Ovary (tissue), 7 donors: ENCODE measurements at regions not wholly inside any gene's neighbourhood (a gene's known extent, or its start where the extent isn't known, plus 50 kb on each side); places are given as distances from the start of the nearest gene placed in this dataset.
"Not testable (repeated sequence)": the region's sequence is repeated elsewhere in the genome, so short reads cannot be mapped to it uniquely, and the experiment has no call there.

Source experiments
- DNase-seq, 5 donors: peaks; one replicate each; pipeline ENCODE4 v3.0.0-alpha.2; 2019 to 2020
- H3K27ac ChIP-seq, 2 donors: fragments of 200-600 bp; one replicate each; pipeline versions ENCODE4 v1.5.1 to v1.8.0; 2019 to 2022
- H3K27me3 ChIP-seq: fragments of 200-600 bp; one replicate; pipeline ENCODE4 v1.8.0; 2022
- H3K36me3 ChIP-seq: fragments of 200-600 bp; sonication (generic); one replicate; pipeline ENCODE4 v1.5.1; 2019
- H3K4me1 ChIP-seq: one replicate; pipeline ENCODE4 v1.8.1; 2013; ENCODE audit warnings: mild to moderate bottlenecking, moderate library complexity; ENCODE audit not compliant: insufficient read depth
- H3K4me3 ChIP-seq: fragments of 200-600 bp; sonication (generic); one replicate; pipeline ENCODE4 v1.5.1; 2017
- H3K9me3 ChIP-seq, 2 donors: fragments of 200-600 bp in 1 of 2; sonication (generic) in 1 of 2; one replicate each; pipeline versions ENCODE4 v1.5.1 to v1.8.1; 2013 to 2019; ENCODE audit warnings: mild to moderate bottlenecking in 1 of 2, moderate library complexity in 1 of 2
- WGBS, 3 donors: extraction: QIAGEN DNeasy Blood & Tissue Kit in 1 of 3; methylation state at CpG; one replicate each; pipeline versions ENCODE4 v1.1.5 to v1.1.7; 2013 to 2017; 5-methylcytosine and 5-hydroxymethylcytosine counted together
- intact Hi-C, 4 donors: fragments of 100-400 bp; cut with DNase I; formaldehyde crosslinking; loops; one replicate each; pipeline versions ENCODE4 v1.11.0 to v1.15.1; 2022 to 2023
- donor health status: DM: no; HTN: no; CAD: no; lungs with moderate emphysema.
- donor health status: DM: no; HTN: no; CAD: no.
- donor health status: Bipolar disorder and iron deficiency.
- donor health status: DM: no; HTN: no; CAD: no.
- donor health status: DM: yes; HTN: yes; CAD: no.

DNA sequence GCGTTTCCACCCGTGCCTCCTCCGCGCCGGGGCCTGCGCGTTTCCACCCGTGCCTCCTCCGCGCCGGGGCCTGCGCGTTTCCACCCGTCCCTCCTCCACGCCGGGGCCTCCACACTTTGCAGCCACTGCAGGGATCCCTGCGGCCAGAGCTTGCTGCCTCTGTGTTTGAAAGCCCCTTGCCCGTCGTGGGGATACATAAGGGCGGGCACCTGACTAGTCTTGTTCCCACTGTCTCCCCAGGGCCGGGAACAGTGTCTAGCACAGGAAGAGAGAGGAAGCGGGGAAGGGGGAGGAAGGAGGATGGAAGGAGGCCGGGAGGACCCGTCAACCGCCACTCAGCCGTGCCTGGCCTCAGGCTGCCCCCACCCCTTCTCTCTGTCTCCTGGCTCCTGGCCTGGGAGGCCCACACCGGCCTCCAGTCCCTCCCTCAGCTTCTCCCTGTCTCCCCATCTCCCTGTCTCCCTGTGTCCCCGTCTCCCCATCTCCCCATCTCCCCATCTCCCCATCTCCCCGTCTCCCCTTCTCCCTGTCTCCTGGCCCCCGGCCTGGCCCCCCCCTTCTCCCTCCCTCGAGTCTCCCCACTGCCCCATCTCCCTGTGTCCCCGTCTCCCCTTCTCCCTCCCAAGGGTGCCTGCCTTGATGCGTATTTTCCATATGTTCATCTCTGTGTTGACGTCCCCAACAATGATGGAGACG, 155.6 kb upstream of the ZNF469 start:
- H3K4me3 ChIP-seq, H3K27me3 ChIP-seq, H3K9me3 ChIP-seq, intact Hi-C loops, H3K36me3 ChIP-seq: not testable (repeated sequence)
- Histone ChIP-seq H3K27ac (peak overlapping the region in 1 of 2 donors; percentile 71), H3K4me1 (peaks cover 22% of the 10 kb centered on the region)
- WGBS, 3 donors = 58 to 77% (median 60%) methylated on average over 22 to 35 of the region's 35 CpGs
- DNase-seq = peak in 2 of 5 donors; percentile 37 to 40

DNA sequence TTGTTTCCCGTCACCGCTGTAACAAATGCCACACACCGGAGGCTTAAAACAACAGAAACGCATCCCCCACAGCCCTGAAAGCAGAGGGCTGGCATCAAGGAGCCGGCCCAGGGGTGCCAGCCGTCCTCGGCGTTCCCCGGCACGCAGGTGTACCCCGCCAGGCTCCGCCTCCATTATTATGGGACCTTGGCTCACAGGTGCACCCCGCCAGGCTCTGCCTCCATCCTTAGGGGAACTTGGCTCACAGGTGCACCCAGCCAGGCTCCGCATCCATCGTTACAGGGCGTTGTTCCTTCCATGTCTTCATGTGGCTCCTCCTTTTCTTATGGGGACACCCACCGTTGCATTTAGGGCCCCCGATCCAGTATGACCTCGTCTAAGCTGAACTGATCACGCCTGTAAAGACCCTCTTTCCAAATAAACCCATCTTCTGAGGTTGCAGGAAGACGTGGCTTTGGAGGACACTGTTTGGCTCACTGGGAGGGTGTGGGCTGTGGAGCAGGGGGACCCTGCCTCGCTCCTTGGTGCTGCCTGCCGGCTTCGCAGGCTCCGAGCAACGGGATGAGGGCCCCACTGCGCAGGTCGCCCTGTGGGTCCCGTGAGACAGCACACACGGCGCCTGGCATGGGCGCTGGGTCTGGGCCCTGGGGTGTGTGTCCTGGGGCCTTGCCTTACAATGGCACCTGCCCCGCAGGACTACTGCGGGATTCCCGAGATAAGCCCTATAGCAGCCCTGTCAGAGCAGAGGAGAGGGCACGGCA, 154.9 kb upstream of the ZNF469 start:
- H3K36me3 ChIP-seq, intact Hi-C loops, H3K27me3 ChIP-seq, H3K9me3 ChIP-seq, H3K4me3 ChIP-seq: not testable (repeated sequence)
- WGBS, 3 donors = 64 to 73% (median 65%) methylated on average over 34 to 36 of the region's 36 CpGs
- Histone ChIP-seq H3K4me1 (peaks cover 26% of the 10 kb centered on the region), H3K27ac (peak overlapping the region in 1 of 2 donors; percentile 71)
- DNase-seq = peak in 3 of 5 donors; percentile 43 to 49 (median 46)

DNA sequence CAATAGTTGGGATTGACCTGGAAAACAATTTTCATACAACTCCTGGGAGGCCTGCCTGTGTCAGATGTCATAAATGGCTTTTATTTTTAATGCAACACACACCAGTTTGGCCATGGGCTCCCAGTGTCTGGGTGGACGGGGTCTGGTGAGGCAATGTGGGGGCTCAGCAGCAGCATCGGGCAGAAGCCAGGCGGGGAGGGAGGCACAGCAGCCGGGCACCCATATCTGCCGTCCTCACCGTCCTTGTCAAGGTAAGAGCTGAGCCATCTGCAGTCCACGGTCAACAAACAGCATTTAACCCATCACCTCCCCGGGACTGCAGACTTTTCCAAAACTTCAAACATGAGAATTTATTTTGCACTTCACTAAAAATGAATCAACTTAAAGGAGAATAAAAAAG, 154.0 kb upstream of the ZNF469 start:
- intact Hi-C loops, H3K4me3 ChIP-seq, H3K27me3 ChIP-seq, H3K36me3 ChIP-seq, H3K9me3 ChIP-seq: not testable (repeated sequence)
- Histone ChIP-seq H3K27ac (peak overlapping the region in 1 of 2 donors; percentile 71), H3K4me1 (peaks cover 26% of the 10 kb centered on the region)
- WGBS, 3 donors = 13 to 24% (median 23%) methylated on average over 8 of the region's 8 CpGs
- DNase-seq = peak in 3 of 5 donors; percentile 35 to 45 (median 41)

DNA sequence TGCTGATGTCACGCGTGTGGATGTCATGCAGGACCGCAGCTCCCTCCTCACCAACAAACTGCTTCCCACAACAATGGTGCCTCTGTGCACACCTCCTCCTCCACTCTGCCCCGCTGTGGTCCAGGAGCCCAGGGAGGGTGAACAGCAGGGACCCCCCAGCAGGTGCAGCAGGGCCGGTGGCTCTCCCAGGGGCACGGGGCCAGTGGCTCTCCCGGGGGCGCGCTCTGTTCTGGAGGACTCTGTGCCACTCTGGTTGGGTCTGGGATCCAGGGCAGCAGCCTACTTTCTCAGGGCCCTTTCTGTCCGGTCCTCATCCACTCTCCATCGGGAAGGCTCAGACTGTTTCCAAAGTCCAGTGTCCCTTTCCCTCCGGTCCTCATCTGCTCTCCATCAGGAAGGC, 153.0 kb upstream of the ZNF469 start:
- WGBS, 3 donors = 85 to 90% (median 85%) methylated on average over 12 of the region's 12 CpGs
- intact Hi-C loops, H3K9me3 ChIP-seq, H3K4me3 ChIP-seq, H3K27me3 ChIP-seq, H3K36me3 ChIP-seq: not testable (repeated sequence)
- peaks cover 28% of the 10 kb centered on the region for H3K4me1 ChIP-seq
- peak overlapping the region in 1 of 2 donors; percentile 92 for H3K27ac ChIP-seq
- DNase-seq = peak in 2 of 5 donors; percentile 40 to 42

DNA sequence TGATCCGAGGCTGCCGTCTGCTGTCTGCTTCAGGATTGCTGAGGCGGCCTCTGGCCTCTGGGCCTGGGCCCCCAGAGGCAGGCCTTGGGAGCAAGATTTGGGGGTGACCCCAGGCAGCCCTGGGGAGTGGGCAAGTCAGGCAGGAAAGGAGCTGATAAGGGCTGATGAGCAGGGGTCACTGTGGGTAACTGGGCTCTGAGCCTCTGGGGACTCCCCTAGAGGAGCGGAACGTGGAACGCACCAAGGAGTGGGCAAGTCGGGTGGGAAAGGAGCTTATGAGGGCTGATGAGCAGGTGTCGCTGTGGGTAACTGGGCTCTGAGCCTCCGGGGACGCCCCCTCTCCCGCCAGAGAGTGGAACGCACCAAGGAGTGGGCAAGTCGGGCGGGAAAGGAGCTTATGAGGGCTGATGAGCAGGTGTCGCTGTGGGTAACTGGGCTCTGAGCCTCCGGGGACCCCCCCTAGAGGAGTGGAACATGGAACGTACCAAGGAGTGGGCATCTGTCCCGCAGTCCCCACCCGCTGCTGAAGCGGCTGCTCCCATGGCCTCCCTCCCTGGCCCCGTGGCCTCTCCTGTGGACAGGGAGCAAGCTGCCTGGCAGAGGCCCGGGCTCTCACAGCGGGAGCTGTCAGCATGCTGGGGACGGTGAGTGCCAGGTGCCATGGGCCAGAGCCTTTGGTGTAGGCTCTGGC, 152.3 kb upstream of the ZNF469 start:
- 76 to 92% (median 85%) methylated on average over 7 to 16 of the region's 24 CpGs for WGBS, 3 donors

DNA sequence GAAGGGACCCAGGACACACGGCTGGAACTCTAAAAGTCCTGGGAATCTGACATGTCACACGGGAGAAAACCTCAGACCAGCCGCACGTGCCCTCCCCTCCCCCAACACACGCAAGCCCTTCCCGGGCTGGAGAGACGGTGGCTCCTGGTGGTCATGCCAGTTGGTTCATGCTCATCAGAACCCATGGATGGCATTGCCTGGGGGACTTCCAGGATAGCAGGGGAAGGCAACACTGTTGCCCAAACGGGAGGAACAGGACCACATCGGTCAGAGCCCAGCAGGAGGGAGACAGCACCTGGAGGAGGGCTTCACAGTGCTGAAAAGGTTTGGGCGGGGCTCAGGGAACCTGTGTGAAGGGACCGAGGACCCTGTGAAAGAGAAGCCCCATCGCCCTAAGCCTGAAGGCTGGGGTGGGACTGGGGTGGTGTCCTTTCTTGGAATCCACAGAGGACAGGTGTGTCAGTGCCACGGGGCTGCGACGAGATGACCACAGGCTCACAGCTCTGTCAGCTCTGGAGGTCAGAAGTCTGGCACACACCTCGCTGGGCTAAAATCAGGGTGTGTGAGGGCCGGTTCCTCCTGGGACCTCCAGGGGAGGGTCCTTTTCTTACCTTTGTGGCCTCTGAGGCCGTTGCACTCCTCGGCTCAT, 151.7 kb upstream of the ZNF469 start:
- H3K4me3 ChIP-seq, intact Hi-C loops, H3K36me3 ChIP-seq, H3K27me3 ChIP-seq, H3K9me3 ChIP-seq: not testable (repeated sequence)
- H3K27ac ChIP-seq = peak overlapping the region in 1 of 2 donors; percentile 92
- WGBS, 3 donors = 84 to 97% (median 94%) methylated on average over 12 to 19 of the region's 19 CpGs
- peak in 2 of 5 donors; percentile 35 to 40 for DNase-seq
- peaks cover 32% of the 10 kb centered on the region for H3K4me1 ChIP-seq

More for the DNA sequence above, 152.3 kb upstream of the ZNF469 start:
- intact Hi-C loops, H3K36me3 ChIP-seq, H3K9me3 ChIP-seq, H3K27me3 ChIP-seq, H3K4me3 ChIP-seq: not testable (repeated sequence)
- Histone ChIP-seq H3K4me1 (peaks cover 29% of the 10 kb centered on the region), H3K27ac (peak overlapping the region in 1 of 2 donors; percentile 92)
- DNase-seq = peak in 3 of 5 donors; percentile 38 to 45 (median 38)

DNA sequence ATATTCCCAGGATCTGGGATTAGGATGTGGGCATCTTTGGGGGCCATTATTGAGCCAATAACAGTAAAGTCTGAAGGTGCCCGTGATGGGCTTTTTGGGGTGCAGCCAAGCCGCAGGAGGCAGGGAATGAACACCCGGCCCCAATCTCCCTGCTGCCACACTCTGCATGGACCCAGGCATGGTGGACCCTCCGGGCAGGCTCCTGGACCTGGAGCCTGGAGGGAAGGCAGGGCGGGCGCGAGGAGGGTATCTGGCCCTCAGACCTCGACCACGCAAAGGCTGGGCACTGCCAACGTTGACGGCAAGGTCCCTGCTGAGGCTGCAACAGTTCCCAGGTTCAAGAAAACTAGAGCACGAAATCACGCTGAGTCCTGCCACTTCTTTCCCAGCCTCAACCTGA, 150.9 kb upstream of the ZNF469 start:
- 73 to 93% (median 78%) methylated on average over 9 to 13 of the region's 13 CpGs for WGBS, 3 donors
- H3K9me3 ChIP-seq, H3K36me3 ChIP-seq, intact Hi-C loops, H3K27me3 ChIP-seq, H3K4me3 ChIP-seq: not testable (repeated sequence)
- DNase-seq = peak in 3 of 5 donors; percentile 34 to 53 (median 50)
- H3K27ac ChIP-seq = peak overlapping the region in 1 of 2 donors; percentile 92
- H3K4me1 ChIP-seq = peaks cover 29% of the 10 kb centered on the region

DNA sequence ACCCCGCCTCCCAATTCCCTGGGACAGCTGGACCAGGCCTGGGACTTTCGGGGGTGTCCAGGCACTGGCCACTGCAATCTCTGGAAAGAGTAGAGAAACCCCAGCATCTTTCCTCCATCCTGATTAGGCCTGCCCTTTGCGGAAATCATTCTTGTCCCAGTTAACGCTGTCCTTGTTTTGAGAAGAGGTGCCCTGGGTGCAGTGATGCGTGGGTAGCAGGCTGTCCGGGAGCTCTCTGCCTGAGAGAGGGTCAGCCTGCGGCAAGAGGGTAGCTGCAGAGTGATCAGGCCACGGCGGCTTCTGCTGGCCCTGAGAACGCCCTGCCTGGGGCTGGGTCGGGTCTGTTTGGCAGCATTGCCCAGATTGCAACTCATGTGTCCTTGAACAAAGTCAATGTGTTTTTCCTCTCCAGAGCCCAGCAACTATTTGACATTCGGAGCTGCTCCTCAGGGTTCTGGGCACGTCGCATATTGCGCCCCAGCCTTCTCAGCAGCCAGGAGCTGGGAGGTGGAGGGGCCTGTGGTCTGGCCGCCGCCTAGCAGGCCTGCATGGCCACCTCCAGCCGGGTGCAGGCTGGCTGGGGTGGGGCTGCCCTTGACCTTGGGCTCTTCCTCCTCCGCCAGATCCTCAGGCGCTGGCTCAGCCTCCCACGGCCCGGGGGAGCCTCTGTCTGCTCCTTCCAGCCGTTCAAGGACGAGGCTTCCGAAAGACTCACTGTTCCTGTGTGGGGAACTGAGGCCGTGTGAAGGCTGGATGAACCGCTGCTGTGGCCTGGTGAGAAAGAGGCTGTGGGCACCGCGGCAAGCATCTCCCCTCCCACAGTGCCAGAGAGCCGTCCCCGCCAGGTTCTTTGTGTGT, 150.1 kb upstream of the ZNF469 start:
- H3K4me3 ChIP-seq, H3K9me3 ChIP-seq, H3K36me3 ChIP-seq, H3K27me3 ChIP-seq, intact Hi-C loops: not testable (repeated sequence)
- WGBS, 3 donors = 6 to 10% (median 10%) methylated on average over 22 to 31 of the region's 31 CpGs
- H3K4me1 ChIP-seq = peaks cover 31% of the 10 kb centered on the region
- DNase-seq = peak; percentile 83 to 93 (median 90)
- H3K27ac ChIP-seq = peak overlapping the region; percentile 46 to 92

DNA sequence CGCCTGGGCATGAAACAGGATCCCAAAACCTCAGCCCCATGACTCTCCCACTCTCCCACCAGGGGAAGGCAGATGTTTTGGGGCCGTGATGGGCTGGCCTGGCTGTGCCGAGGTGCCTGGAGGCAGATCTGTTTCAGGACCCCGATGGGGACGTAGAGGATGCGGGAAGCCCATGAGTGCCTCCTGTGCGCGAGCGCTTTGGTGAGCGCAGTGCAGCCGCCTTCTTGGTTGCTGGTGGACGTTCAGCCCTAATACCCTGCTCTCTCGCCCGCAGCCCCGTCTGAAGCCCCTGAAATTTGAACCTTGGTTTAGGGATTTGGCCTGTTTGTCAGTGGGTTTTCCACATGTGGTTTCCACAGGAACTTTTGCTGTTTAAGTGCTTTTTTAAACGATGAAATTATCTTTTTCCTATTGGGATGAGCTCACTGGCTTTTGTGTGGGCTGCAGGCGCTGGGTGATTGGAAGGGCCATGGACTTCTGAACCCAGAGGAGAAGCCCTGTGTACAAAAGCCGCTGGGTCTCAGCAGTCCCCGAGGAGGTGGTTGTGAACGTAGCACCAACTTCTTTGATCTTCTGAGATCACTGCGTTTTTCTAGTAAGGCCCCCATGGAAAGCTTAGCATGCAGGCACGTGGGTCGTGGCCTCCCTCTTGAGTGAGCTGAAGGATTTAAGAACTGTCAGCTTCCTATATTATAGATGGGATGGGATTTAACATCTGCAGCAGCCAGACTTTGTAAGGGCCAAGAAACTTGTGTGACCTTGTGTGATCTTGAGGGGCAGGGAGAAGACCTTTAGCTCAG, 148.9 kb upstream of the ZNF469 start:
- H3K27me3 ChIP-seq, H3K4me3 ChIP-seq, intact Hi-C loops, H3K9me3 ChIP-seq, H3K36me3 ChIP-seq: not testable (repeated sequence)
- DNase-seq = peak in 3 of 5 donors; percentile 36 to 59 (median 48)
- Histone ChIP-seq H3K27ac (peak overlapping the region; percentile 72 to 92), H3K4me1 (peaks cover 32% of the 10 kb centered on the region)
- 27 to 44% (median 38%) methylated on average over 15 to 23 of the region's 23 CpGs for WGBS, 3 donors
